NCI-H446 (cell line): ENCODE measurements at regions not wholly inside any gene's neighbourhood (a gene's known extent, or its start where the extent isn't known, plus 50 kb on each side); places are given as distances from the start of the nearest gene placed in this dataset.
"Not testable (repeated sequence)": the region's sequence is repeated elsewhere in the genome, so short reads cannot be mapped to it uniquely, and the experiment has no call there.

Experiments
- DNase-seq, 2 experiments: peaks; one replicate each; lab custom pipeline; 2025; lab: John Stamatoyannopoulos, UW

DNA sequence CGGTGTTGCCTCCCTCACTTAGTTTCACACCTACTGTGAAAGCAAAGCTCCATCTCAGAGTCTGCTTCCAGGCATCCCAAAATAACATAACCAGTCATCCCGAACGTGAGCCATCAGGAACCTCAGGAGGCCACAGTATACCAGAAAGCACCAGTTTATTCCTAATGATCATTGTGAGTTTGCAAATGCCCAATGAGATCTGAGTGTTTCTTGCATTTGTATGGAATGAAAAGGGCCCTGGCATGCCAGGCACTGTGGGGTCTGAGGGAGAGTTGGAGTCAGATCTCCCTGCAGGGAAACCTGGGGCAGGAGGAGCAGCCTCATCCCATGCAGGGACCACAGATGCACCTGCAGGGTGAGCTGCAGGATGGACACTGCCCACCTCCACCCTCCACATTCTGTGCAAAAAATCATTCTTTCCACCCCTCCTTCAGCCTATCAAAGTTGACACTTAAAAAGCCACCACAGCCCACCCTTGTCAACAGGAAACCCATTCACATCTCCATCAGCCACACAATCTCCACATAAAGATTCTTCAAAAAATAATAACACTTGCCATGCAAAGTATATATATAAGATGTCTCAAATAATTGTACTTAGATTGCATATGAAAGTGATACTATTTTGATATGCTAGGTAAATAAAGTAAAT, 112.3 kb downstream of the GGTLC2 start:
- not testable (repeated sequence) for DNase-seq

GRCh38 chr22:22758101-22758807, 113.8 kb downstream of the GGTLC2 start:
- not testable (repeated sequence) for DNase-seq

DNA sequence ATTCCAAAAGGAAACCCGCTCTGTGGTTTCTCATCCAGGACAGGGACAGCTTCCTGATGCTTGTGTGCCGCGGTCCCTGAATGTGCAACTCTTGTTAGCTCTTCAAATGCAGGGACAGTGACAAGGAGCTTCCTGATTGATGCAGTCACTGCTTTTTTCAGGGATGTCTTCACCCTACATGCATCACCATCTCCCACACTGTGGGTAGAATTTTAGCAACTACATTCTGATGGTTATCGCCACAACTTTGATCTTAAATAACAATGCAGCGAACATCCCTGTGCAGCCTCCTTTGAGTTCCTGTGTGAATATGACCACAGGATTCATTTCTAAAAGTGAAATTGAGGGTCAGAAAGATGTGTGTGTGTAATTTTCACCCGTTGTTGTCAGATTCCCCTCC, 115.0 kb downstream of the GGTLC2 start:
- no peak for DNase-seq

GRCh38 chr22:22759889-22760546, 115.6 kb downstream of the GGTLC2 start:
- no peak for DNase-seq

DNA sequence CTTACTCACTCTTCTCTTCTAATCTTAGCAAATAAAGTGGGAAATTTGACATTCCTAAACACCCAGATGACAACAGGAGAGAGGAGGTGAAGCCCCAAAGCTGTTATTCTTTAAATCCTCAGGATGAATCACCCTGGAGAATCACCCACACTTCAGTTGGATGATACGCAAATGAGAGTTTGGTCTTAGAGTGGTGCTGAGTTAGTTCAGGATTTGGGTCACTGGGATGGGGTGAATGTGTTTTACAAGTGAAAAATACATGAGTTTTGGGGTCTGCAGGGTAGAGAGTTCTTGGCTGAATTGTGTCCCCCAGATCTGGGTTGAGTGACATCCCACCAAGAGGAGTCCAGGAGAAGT, 117.2 kb downstream of the GGTLC2 start:
- no peak for DNase-seq

DNA sequence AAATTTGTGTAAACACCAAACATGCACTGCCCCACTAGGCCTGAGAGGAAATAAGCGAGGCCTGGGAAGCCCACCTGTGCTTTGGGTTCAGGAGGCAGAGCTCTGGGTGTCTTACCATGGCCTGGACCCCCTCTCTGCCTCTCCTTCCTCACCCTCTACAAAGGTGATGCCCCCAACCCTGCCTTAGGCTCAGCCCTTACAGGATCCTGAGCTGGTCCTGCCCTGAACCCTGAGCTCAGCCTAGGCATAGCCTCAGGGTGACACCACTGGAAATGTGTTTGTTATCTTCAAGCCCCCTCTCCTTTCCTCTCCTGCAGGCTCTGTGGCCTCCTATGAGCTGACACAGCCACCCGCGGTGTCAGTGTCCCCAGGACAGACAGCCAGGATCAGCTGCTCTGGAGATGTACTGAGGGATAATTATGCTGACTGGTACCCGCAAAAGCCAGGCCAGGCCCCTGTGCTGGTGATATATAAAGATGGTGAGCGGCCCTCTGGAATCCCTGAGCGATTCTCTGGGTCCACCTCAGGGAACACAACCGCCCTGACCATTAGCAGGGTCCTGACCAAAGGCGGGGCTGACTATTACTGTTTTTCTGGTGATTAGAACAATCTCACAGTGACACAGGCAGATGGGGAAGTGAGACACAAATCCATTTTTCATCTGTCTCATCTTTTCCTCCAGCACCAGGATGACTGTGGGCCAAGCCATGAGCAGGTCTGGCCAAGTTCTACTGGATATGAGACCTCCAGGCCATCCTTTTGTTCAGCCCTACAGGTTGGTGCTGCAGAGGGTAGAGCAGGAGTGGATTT, 117.8 kb downstream of the GGTLC2 start:
- DNase-seq: no peak

GRCh38 chr22:22763512-22763911, 119.1 kb downstream of the GGTLC2 start:
- DNase-seq: no peak

- no peak for DNase-seq
Observed at GRCh38 chr22:22764085-22764484, 119.7 kb downstream of the GGTLC2 start.

GRCh38 chr22:22767876-22768602, 119.6 kb upstream of the IGLL5 start:
- DNase-seq: no peak

- DNase-seq: no peak
Observed at GRCh38 chr22:22768885-22769284, 118.7 kb upstream of the IGLL5 start.

GRCh38 chr22:22769434-22770279, 118.0 kb upstream of the IGLL5 start:
- no peak for DNase-seq

GRCh38 chr22:22770280-22770871, 117.2 kb upstream of the IGLL5 start:
- peak in 1 of 2 experiments; percentile 32 for DNase-seq

DNA sequence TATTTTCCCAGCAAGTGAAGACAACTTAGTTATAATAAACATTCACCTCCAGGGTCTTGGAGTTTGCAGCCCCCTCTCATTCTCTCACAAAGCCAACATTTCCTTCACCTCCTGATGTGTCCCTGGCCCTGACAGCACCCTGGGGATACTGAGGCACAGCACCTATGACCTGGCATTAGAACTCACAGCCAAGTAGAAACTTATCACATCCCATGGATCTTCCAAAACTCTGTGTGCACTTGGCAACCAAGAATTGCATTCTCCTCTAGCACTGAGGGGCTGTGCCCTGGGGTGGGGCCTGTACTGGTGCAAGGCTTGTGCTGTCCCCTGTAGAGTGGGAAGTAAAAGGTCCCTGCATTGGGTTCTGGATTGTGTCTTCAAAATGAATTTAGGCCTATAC, 116.7 kb upstream of the IGLL5 start:
- DNase-seq: no peak

DNA sequence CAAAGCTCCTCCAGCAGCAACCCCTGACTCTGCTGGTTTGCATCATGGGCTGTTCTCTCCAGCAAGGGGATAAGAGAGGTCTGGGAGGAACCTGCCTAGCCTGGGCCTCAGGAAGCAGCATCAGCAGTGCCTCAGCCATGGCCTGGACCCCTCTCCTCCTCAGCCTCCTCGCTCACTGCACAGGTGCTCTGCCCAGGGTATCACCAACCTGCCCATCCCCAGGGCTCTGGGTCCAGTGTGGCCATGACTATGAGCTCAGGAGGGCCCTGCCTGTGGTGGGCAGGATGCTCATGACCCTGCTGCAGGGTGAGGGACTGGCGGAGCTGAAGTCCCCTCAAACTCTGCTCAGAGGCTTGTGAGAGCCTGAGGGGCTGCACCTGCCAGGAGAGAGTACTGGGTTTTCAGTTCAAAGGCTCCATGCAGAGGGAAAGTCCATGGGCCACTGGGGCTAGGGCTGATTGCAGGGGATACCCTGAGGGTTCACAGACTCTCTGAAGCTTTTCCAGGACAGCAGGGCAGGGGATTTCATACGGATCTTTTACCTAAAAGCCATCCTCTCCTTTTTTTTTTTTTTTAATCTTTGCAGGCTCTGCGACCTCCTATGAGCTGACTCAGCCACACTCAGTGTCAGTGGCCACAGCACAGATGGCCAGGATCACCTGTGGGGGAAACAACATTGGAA, 115.8 kb upstream of the IGLL5 start:
- no peak for DNase-seq

- DNase-seq: no peak
Observed at GRCh38 chr22:22772396-22772795, 115.2 kb upstream of the IGLL5 start.

DNA sequence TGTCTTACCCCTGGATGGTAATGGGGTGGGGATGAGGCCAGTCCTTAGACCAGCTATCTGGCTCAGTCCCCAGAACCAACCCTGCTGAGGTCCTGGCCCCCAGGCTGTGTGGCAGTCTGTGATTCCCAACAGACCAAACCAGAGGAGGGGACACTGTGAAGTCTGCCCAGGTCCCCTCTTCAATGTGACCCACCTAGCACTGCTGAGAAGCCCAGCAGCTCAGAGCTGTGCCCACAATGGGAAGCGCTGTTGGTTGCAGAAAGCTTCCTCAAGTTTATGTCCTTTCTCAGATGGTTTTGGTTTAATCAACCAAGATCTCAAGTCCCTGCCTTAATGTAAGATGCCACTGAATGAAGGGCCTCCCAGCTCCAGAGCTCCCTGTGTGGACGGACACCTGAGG, 114.7 kb upstream of the IGLL5 start:
- DNase-seq: no peak

DNA sequence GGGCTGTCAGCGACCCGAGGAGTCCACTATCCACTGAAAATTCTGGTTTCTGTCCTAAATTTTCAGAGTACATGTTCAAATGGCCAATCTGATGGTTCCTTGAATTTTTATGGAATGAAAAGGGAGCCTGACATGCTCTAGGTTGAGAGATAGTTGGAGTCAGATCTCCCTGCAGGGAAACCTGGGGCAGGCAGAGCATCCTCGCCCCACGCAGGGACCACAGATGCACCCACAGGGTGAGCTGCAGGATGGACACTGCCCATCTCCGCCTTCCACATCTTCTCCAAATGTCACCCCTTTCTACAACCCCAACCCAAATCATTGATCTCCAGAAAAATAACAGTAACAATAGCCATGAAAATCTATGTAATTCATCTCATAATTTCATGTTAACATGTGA, 114.2 kb upstream of the IGLL5 start:
- DNase-seq: no peak

- DNase-seq: no peak
Observed at GRCh38 chr22:22773979-22774604, 113.5 kb upstream of the IGLL5 start.

- DNase-seq: not testable (repeated sequence)
Observed at GRCh38 chr22:22774762-22775161, 112.9 kb upstream of the IGLL5 start.
